IPS DF 19.7 (cell line): ENCODE measurements at regions not wholly inside any gene's neighbourhood (a gene's known extent, or its start where the extent isn't known, plus 50 kb on each side); places are given as distances from the start of the nearest gene placed in this dataset.
"Not testable (repeated sequence)": the region's sequence is repeated elsewhere in the genome, so short reads cannot be mapped to it uniquely, and the experiment has no call there.

ENCODE experiments used
- DNase-seq: peaks from one replicate; pipeline ENCODE4 v3.0.0-alpha.2; 2013; ENCODE audit warnings: low read depth, low spot score

DNA sequence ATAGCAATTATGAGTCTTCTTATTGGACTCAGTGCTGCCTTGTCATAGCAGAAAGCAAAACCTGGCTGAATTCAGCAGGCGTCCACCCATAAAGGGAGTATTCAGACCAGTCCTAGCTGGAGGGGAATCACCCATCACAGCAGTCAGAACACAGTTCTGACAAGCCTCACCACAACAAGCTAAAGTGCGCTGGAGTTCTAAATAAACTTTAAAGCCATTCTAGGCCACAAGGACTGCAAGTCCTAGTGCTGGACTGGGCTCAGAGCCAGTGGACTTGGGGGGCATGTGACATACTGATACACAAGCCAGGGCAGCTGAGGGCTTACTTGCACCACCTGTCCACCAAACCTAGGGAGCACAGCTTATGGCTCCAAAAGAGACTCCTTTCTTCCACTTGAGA lies 115.3 kb upstream of the PCSK5 start:
- no peak for DNase-seq

DNA sequence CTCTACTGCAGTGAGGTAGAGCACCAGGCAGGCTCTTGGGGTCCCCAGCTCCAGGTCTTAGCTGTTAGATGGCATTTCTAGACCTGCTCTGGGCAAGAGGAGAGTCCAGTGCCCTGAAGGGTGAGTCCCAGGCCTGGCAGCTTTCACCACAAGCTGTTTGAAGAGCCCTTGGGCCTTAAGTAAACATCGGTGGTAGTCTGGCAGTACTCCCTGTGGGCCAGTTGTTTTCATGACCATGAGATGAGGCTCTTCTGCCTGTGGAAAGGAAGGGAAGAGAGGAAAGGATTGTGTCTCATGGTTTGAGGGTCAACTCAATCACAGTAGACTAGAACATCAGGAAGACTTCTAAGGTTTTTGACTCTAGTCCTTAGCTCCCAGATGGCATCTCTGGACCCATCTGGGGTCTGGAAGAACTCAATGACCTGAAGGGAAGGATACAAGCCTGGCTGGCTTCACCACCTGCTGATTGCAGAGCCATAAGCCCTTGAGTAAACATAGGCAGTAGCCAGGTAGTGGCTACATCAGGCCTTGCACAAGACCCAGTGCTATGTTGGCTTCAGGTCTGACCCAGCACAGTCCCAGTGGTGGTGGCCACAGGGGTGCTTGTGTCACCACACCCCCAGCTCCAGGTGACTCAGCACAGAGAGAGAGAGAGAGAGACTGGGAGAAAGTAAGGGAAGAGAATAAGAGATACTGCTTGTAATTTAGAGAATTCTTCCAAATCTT lies 114.3 kb upstream of the PCSK5 start:
- no peak for DNase-seq

DNA sequence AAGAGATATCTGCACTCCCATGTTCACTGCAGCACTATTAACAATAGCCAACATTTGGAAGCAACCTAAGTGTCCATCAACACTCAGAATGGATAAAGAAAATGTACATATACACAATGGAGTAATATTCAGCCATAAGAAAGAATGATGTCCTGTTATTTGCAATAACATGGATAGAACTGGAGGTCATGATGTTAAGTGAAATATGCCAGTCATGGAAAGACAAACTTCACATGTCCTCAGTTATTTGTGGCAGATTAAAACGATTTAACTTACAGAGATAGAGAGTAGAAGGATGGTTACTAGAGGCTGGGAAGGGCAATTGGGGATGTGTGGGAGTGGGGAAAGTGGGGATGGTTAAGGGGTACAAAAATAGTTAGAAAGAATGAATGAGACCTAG lies 110.3 kb upstream of the PCSK5 start:
- no peak for DNase-seq

DNA sequence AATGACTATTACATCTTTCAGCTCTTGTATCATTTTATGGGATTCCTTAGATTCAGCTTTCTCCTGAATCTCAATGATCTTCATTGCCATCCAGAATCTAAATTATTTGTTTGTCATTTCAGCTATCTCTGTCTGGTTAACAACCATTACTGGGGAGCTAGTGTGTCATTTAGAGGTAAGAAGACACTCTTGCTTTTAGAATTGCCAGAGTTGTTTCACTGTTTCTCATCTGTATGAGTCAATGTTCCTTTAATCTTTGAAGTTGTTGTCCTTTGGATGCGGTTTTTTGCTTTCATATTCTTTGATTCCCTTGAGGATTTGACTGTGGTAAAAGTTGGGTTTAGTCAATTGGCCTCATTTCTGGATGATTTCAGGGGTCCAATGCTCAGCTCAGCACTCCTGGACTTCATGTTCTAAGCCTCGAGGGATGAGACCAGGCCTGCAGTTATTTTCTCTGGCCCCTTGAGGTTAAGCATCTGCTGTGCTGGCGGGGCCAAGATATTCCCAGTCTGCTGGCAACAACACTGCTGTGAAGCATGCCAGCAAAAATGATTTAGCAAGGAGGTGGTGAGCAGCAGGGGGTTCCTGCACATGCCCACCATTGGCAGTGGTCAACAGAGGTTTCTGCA lies 102.4 kb upstream of the PCSK5 start:
- DNase-seq, result no peak

DNA sequence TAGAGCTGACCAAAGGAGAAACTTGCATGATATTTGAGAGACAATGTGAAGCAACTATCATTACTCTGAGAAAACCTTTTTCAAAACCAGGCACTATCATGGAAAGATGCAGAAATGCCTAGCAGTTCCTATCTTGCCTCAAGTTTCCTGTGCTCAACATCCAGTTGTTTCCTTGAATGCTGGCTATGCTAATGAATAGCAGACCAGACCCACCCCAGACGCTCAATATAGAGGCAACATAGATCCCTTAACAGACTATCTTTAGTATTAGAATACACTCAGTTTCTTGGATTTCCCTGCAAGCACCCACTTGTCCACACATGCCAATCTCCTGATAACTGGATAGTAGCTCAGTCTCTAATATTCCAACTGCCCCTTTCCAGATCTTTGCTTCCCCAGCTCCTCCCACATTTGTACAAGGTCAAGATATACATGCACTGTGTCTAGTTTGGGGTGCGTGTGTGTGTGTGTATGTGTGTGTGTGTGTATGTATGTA lies 93.3 kb upstream of the PCSK5 start:
- DNase-seq, result no peak

DNA sequence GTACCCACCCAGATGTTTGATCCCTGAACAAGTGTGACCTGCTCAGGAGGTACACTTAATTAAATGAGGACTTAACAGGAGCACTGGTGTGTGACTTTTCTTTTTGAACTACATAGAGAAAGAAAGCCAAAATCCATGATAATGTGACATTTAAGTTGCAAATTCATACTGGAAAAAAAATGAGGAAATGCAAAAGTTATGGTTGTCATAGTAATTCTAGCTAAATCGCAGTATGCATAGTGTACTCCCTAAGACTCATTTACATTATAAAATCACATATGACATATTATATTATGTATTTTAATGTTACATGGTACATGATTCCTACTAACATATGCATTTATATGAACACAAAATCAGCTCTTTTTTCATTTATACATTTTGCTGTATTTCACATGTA lies 92.0 kb upstream of the PCSK5 start:
- DNase-seq, result no peak

DNA sequence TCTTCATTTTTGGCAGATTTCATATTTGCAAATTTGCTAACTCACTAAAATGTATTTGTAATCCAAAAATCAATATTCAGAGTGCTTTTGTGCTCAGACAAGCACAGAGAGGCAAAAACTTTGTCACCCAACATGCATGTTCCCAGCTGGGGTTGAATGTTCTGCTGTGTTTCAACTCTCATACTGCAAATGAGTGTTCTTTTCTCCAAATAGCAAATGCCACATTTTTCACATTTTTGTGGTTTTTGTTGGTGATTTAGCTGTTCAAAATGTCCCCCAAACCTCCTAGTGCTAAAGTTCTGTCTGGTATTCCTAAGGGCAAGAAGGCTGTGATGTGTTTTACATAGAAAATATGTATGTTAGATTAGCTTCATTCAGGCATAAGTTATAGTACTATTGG lies 87.3 kb upstream of the PCSK5 start:
- no peak for DNase-seq

DNA sequence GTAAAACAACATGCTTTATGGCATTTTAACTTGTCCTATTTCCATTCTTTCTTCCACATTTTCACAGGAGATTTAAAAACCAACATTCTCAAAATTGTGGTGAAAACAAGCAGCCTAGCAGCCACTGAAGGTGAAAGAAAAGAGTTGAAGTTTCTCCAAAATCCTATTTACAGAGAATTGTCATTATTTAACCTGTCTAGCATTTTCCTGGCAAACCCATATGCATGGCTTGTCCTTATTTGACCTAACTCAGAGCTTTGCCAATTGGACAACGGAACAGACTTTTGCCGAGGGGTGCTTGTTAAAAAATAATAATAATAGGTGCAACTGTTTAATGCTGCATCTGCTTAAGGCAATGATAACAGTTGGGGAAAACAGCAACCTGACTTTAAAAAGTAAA lies 80.4 kb upstream of the PCSK5 start:
- DNase-seq, result no peak

DNA sequence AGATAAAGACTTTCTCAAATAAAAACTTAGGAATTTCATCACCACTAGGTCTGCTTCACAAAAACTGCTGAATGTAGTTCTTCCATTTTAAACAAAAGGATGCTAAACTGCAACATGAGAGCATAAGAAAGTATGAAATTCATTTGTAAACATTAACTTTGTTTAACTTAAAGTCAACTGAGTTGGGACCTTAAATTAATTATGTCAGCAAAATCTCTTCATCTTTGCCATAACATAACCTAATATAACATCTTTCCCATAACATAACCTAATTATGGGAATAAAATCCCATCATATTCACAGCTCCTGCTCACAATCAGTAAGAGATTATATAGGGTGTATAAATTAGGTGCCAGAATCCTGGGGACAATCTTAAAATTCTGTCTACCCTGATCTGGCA lies 78.8 kb upstream of the PCSK5 start:
- no peak for DNase-seq

DNA sequence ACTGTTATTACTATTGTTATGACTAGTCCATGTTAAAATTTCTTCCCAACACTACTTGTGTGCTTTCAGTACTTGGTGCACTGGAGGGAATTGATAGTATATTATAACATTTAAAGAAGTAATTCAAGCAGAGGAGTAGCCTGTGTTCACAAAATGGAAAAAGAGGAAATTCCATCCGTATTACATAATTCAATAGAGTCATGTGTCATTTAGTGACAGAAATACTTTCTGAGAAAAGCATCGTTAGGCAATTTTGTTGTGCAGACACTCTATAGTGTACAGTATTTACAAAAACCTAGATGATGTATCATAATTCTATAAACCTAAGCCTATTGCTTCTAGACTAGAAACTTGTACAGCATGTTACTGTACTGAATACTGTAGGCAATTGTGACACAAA lies 78.3 kb upstream of the PCSK5 start:
- DNase-seq, result no peak

DNA sequence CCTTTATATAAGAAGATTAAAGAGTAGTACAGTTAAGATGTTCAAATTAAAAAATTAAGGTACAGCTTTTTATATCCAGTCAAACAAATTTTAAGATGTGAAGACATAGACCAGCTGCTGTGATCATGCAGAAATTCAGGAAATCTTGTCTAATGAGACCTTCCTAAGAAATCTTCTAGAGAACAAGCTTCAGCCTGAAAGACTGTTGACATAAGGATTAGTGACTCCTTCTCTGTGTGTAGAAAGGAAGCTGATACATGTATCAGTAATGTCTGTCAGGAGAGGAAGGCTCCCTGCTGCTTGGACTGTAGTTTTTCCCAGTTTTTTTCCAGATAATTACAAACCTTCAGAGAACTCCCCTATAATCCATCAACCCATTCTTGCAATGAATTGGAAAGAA lies 75.8 kb upstream of the PCSK5 start:
- DNase-seq, result no peak

DNA sequence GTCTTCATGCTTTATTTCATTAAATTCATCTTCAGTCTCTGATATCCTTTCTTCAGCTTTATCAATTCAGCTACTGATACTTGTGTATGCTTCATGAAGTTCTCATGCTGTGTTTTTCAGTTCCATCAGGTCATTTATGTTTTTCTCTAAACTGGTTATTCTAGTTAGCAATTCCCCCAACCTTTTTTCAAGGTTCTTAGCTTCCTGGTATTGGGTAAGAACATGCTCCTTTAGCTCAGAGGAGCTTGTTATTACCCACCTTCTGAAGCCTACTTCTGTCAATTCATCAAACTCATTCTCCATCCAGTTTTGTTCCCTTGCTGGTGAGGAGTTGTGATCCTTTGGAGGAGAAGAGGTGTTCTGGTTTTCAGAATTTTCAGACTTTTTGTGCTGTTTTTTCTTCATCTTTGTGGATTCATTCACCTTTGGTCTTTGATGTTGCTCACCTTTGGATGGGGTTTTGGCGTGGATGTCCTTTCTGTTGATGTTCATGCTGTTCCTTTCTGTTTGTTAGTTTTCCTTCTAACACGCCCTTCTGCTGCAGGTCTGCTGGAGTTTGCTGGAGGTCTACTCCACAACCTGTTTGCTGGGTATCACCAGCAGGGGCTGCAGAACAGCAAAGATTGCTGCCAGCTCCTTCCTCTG lies 69.9 kb upstream of the PCSK5 start:
- not testable (repeated sequence) for DNase-seq

DNA sequence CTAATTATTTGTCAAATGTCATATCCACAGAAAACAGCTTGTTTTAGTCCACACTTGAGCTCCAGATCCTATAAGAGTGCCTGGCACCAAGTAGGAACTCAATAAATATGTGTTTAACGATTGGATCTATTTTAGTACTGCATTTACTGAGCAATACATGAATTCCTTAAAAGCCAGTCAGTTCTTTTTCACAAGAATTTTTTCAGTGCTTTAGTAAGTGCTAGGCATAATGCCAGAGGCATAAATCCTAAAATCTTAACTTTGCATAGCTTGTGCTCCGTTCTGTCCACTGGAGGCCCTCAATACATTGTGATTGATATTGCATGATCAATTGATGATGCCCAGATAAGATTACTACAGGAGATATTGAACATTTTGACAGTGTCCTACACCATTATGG lies 67.3 kb upstream of the PCSK5 start:
- DNase-seq, result no peak

DNA sequence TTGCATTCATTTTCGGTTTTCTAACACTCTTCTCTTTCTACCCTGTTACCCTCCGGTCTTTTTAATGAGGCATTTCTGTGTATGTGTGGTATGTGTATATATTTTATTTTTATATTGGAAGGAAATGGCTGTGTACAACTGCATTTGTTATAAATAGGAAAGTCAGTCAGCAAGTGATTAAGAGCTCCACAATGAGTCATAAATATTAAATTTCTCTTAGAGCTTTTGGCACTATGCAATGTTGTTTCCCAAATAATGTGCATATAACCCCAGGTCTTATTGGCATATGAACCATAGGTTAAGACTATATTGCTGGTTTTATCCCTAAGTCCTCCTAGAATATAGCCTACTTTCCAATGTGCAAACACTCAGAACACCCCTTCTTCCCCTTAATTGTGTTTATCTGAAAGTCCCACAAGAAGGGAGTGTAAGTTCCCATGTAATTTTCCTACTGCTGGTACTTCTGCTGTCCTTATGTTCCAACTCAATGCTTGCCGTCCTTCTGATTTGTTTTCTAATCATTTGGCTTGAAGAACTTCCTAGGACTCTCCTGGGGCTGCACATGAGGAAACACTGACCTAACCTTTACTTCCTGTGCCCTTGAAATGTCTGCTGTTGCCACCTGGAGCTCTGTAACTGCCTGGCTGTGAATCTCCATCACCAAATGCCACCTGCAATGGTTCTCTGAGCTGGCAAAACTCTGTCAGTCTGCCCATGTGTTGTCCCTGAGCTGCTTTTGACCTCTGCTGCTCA lies 65.5 kb upstream of the PCSK5 start:
- no peak for DNase-seq

DNA sequence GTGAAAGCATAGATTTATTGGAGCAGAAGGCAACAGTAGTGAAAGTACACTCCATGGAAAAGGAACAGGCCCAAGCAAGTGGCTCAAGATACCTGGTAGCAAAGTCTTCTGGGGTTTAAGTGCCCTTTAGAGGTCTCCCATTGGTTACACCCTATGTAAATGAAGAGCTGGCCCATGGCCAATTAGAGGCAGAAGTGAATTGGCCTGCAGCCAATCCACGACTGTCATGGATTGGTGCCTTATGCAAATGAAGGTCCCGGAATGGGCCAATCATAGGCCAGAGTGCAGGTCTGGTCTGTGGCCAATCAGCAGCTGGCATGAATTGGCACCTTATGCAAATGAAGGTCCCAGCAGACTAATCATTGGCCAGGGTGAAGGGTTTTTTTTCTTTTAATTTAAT lies 64.2 kb upstream of the PCSK5 start:
- no peak for DNase-seq

DNA sequence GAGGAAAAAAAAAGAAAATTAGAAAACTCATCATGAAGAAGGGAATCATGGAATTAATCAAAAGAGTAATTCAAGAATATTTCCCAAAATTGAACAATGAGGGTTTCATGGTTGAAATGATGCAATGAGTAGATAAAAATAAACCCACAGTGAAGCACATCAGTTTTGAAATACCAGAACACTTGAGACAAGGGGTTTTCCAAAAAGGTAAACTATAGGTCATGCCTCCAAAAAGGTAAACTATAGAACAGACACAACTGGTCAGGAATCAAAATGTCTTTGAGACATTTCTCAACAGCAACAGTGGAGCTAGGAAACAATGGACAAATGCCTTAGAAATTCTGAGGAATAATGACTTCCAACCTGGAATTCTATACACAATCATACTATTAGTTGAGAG lies 60.2 kb upstream of the PCSK5 start:
- no peak for DNase-seq

DNA sequence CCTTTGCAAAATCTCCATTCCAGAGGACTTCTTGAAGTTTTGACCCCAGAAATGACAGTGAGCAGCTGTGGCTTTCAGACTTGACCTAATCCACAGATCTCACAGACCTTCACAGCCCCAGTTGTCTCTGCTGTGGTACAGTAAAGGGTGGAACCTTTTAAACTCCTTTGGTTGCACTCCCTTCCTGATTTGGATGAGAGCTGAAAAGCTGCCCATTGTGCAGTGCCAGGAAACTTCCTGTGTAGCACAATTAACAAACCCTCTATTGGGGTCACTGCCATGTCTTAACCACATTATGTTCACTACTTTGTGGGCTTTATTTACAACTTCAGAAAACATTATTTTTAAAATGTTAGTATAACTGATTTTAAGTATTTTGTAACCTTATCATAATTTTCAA lies 56.7 kb upstream of the PCSK5 start:
- DNase-seq, result no peak

DNA sequence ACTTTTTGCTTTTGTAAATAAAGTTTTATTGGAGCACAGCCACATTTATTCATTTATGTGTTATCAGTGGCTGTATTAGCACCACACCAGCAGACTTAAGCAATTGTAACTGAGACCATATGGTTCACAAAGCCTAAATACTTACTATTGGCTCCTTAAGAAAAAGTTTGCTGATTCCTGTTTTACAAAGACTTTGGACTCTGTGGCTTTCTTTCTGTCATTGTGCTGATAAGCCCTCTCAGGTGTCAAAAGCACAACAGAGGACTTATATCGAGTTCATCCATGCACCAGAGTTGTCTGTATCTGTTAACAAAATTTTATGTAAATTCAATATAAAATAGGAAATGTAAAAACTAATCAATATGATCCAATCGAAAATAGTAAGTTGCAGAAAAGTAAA lies 55.6 kb upstream of the PCSK5 start:
- no peak for DNase-seq
